HG03520 (cell line): ENCODE measurements at regions not wholly inside any gene's neighbourhood (a gene's known extent, or its start where the extent isn't known, plus 50 kb on each side); places are given as distances from the start of the nearest gene placed in this dataset.
A peak's percentile ranks its signal among the peaks of the same experiment; 100 is the strongest.

ENCODE experiments used
- ATAC-seq: cut with Tn5 transposase; IDR thresholded peaks from one replicate; pipeline ENCODE4 v1.9.1; 2021; ENCODE audit warnings: mild to moderate bottlenecking, moderate library complexity; ENCODE audit not compliant: unreplicated experiment

DNA sequence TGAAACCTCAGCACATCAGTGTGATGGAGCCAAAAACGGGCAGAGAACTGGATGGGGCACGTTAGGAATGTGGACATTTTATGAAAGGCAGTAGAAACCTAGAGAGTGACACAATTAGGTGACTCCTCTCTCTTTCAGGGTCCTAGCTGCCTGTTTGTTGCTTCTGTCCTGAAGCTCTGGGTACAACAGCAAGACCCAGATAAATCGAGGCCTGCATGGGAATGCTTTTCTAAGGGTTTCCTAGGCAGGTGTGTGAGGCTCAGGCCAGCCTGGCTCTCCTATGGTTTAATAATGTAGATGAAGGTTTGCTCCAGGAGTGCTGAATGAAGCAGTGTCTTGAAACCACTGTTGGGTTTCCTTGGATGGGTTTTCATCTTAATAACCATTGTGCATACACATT, 517.1 kb upstream of the RAB6C start:
- no peak for ATAC-seq

DNA sequence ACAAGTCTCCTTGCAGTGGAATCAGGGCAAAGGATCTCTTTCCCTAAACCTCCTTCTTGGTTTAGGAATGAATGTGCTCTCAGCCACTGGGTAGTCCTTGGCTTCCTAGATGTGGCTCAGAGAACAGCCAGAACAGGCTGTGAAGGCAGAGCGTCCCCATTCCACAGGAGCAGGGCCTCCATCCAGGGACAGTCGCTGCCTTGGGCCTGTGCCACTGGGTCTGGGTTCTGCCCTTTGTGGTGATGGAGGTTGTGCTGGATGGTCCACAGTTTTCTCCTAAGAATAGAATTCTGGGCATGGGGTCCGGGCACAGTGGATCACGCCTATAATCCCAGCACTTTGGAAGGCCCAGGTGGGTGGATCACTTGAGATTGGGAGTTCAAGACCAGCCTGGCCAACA, 516.5 kb upstream of the RAB6C start:
- no peak for ATAC-seq

DNA sequence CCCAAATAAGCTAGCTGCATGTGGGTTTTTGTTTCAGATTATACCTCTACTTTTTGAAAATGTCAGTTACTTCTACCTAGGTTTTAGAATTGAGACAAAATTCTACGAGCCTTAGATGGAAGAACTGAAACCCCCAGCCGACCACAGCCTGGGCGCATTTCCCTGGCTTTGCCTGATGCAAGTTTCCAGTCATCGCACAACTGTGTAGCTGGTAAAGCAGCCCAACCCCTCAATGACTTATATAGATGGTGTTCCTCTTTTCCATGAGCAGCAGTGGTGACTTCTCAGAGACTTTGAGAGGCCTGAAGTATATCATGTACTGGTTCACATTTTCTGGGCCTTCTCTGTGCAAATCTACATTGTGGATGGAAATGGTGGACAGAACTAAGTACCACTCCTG, 515.4 kb upstream of the RAB6C start:
- no peak for ATAC-seq

DNA sequence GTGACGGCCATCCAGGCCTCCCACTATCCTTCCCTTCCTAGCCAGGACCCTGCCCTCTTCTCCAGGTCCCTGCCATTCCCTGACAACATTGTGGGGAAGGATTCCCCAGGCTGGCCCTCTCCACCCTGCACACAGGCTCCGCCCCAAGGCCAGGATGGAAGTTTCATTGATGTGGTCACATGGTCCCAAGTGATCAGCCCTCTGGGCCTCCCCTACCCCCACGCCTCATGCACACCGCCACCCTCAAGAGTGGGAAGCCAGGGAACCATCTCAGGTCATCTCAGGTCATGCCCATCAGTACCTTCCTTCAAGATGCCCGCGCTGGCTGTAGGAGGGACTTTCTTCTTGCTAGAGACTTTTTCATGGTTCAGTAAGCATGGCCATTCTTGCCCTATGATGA, 514.8 kb upstream of the RAB6C start:
- no peak for ATAC-seq

DNA sequence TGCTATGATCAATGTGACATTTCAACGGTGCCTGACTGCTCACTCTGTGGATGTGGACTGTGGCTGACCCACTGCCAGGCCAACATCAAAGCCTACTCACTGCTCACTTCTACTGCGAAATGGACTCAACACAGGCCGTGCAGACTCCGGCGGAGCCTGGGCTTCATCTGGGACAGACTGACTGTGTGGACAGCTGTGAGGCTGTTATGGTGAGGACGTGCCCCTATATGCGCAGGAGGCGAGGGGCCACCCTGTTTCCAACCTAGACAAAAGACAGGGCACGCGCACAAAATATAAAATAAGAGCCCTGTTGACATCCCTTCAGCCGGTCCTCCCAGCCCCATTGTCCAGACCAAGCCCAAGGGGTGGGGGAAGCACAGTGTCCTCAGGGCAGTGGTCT, 514.4 kb upstream of the RAB6C start:
- ATAC-seq, result no peak

DNA sequence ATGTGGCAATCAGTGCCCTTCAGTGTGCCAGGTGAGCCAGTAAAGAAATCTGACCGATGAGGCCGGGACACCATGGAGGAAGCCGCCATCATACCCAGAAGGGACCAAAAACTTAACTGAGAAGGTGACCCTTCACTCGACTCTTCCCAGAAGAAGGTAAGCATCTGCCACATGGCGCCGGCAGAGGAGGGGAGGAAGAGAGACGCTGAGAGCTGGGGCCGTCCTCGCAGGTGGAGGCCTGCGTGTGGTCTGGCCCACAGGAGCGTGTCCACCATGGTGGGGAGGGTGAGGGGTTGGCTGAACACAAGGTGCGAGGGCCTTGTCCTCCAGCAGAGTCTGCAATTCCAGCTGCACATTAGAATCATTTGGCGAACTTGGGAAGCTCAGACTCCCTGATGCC, 513.1 kb upstream of the RAB6C start:
- no peak for ATAC-seq

DNA sequence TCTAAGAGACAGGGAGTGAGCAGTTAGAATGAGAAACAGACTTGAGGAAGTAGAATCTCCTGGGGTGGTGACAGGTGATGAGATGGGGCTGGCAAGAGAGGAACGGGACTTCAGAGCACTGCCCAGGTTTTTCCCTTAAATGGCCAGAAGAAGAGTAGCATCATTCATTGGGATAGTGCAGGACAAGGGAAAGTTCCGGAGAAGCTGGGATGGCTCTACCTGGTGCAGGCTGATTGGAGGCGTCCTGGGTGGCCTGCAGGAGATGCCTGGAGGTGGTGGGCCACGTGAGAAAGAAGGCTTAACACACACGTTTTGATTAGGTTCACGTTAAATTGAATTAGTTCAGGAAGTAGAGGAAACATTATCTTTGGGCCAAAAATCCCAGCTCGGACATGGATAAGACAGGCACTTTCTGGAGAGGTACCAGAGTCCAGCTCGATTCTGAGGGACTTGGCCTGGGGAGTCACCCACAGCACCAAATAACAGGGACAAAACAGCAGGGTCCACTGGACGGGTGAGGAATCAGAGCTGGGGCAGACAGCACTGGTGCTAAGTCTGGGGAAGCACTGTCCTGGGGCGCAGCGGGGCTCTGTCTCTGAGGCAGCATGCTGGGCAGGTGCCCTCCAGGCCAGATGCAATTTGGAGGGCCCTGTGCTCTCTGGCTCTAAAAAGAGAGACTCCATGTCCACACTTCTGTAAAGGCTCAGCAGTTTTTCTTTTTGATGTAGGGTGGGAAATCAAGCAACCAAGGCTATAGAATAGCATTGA, 512.3 kb upstream of the RAB6C start:
- ATAC-seq, result no peak

DNA sequence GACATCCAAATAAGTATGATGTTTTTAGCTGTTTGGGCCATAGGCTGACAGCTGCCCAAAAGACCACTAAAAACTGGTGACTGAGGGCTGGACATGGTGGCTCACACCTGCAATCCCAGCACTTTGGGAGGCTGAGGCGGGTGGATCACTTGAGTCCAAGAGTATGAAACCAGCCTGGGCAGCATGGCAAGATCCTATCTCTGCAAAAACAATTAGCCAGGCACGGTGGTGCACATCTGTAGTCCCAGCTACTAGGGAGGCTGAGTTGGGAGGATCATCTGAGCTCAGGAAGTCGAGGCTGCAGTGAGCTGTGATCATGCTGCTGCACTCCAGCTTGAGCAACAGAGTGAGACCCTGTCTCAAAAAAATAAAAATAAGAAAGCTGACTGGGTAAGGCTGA, 511.5 kb upstream of the RAB6C start:
- ATAC-seq, result no peak

DNA sequence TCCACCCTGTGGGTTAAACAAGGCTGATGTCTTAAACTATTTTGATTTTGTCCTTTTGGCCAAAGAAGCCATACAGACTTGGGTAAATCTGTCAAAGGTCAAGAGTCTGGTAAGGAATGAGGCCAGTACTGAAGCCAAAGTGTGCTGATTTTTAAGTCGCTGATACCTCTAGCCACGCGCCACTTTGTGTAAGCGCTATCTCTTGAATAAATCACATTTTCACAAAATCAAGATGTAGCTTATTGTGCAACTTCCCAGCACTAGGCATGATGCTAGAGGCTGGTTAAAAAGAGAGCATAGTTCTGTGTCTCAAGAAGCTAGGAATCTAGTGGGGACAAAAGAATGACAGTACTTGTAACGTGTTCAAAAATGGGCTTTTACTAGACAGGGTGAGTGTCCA, 510.6 kb upstream of the RAB6C start:
- no peak for ATAC-seq

DNA sequence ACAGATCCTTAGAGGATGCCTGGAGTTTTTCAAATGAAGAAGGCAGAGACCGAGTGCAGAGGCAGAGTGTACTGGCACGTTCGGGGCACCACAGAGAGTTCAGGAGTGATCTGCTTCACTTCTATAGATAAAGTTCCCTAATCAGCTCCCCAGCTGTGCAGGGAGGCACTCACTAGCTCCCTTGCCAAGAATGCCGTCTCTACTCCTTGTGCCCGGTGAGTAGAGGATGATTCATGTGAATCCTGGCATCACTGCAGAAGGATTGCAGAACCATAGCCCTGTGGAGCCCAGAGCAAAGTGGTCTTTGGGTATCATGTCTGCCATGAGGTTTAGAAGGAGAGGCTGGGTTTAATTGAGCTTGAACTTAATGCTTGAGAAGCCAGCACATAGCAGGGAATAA, 510.1 kb upstream of the RAB6C start:
- no peak for ATAC-seq

DNA sequence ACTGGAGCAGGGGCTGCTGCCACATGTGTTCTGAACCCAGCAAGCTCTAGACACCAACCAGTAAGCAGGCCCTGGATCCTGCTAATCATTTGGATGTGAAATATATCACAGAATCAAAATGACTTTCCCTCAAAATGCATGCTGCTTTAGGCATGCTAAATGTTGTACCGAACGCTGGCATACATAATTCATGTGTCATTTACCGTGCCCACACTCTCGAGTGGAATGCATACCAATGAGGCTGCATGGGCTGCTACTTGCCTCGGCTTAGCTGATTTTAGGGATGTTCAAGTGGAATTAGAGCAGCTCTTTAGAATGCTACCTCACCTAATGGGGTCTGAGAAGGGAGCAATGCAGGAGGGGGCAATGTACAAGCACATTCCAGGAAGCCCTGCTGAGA, 509.6 kb upstream of the RAB6C start:
- ATAC-seq, result no peak

DNA sequence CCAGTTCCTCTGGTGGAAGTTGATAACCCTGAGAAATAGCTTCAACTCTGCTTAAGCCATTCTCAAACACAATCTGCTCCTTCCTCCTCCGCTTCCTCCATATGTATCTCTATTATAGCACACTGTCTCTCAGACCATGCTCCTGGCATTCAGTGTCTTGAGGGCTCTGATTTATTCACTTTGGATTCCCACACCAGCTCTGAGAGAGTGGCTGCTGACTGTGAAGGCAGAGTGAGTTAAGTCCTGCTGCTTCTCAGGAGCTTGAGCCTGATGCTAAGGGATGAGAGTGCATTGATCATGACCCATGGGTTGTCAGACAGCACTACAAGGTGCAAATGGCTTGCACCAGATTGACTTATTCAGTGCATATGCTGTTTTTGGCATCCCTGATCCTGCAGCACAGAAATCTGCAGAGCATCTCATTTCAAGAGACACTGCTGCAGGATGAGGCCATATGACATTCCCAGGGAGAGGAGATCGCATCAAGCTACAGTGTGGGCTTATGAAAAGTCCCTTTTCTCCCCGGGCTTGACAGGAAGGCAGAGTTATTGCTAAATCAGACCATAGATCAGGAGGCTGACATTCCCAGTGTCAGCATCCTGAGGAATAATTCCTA, 500.5 kb upstream of the RAB6C start:
- no peak for ATAC-seq

DNA sequence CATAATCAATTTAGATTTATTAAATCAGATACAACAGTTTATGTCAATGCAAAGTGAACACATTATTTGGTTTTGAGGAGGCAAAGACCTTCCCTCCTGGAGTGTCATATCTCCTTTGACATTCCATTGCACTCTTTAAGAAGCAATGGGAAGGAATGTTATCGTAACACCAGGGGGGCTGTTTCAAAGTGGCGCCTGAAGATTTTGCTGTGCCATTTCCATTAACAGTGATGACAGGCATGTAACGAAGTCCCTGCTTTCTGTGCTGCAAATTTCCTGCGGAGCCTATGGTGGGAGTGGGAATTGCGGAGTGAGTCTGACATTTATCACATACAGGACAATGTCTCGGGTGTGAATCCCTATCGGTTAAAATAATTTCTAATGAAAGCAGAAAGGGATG, 499.6 kb upstream of the RAB6C start:
- no peak for ATAC-seq

DNA sequence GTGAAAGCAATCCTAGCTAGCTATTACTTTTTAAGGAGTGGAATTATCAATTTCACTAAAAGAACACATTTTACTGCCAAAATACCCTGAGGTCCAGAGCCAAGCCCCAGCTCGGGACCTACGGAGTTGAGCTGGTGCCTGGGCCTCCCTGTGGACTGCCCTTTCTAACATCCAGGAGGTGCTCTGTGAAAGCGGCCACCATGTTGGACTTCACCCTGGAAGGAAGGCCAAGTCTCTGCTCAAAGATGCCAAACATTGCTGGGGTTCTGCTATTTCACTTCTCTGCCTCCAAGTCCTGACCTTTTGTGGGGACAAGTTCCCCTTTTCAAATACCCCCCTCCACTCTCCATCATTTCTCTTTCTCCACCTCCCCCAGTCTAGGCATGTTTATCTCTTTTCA, 498.7 kb upstream of the RAB6C start:
- no peak for ATAC-seq

DNA sequence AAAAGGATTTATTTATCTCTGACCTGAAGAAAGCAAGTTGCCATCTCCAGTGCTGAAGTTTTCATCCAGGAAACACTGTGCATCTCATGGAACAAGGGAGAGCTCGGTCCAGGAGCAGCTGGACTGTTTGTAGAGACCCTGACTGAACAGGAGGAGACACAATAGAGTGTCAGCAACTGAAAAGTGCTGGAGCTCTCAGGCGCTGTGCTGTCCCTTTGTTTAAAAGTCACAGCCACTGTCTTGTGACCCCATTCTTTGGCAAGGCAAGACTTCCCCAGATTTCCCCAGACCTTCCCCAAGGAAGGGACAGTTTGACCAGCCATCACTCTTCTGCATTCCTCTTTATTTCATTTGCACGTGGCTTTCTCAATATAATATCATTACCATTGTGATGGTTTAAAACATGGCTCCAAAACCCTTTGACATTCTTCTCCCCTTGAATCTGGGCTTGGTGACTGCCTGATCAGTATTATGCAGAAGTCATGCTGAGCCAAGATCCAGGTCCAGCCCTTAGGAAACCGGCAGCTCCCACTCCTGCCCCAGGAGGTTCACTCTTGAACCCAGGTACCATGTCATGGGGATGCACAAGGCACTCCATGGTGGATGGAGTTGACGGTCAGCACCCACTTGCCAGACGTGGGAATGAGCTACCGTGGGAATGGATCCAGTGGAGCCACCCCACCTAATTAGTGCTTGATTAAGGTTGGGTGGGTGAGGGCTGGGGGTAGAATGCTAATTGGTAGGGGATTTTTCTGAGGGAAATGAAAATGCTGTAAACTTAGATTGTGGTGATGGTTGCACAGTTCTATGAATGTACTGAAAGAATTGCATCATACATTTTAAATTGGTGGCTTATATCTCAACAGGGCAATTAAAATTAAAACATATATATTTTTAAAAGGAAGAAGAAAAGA, 497.9 kb upstream of the RAB6C start:
- no peak for ATAC-seq

DNA sequence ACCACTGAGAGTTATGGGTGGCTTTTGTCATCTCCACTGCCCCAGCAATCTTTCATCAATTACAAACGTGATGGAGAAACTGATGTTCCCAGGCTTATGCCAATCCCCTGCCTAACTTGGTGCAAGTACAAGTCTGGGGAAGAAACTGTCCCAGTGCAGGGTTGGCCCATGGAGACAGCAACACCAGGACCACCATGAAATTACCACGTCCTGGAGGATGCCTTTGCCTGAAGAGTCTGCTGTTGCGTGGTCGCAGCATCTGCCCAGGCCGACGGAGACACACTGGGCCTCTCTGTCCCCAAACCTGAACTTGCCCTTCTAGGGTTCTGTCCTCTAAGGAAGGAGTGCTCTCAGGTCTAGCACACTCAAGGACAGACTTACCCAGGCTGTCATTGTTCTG, 496.8 kb upstream of the RAB6C start:
- no peak for ATAC-seq

DNA sequence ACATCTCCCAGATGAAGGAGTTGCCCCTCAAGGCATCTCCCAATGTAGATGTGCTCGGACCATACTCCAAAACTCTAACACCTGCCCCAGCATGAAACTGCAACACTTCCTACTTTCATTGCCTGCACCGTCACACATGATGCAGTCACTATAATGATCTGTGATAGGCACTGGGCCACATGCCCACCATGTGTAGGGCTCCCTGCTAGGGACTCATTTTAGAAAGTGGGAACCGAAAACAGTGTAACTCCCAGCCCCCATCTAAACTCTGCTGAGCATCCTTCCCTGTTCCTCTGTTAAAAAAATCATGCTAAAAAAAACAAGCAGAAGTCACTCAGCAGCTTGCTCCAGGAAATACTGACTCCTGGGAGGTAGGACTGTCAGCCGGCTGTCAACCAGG, 496.1 kb upstream of the RAB6C start:
- ATAC-seq, result peak; percentile 93

DNA sequence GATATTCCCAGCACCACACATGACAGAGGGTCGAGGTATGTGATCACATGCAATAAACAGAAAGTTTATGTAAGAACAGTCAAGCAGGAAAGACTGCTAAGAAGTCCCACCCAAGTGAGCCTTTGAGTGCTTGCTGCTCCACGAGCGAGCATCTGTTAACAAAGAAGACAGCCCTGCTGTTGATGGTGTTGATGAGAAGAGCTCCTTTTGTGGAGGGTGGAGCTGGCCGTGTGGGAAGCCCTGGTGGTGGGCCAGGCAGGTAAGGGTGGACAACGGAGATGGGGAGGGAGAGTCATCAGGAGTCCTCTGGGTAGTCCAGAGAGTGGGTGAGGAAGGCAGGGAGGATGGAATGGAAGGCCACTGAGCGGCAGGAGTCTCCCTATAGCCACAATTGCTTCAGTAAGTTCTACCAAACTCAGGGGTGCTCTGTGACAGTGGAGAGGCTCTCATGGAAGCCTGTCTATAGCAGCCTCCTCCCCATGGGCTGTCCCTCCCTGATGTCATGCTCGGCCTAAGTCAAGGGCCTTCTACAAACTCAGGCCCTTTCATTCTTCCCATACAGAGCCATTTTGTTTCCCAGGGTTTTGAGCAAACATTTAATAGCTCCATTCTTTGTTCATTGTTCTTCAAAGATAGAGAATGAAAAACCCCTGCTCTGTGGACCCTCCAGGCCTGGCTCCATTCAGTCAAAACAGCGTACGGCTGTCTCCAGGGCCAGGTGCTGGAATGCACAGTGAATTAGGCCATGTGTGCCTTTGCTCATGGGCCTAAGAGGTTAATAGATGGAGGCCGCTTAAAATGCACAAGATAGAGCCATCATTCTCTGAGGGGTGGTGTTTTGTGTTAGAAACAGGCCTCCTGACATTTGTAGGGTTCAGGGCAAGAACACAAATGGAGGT, 494.2 kb upstream of the RAB6C start:
- ATAC-seq, result no peak

DNA sequence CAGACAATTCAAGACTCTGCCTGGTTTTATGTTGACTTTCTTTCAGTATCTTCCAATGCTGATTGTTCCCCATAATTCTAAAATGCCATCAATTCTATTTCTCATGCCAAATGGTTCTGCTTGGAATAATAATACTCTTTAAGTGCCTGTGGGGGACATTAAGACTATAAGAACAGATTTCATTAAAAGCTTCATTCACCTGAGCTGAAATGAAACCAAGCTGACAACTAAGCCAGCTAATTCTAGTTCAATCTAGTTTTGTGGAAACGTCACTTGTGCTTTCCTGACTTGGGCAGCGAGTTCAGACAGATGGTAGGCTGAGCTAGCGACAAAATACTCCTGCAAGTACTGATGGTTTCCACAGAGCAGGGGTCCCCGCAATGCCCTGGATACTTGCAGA, 491.1 kb upstream of the RAB6C start:
- ATAC-seq, result no peak

DNA sequence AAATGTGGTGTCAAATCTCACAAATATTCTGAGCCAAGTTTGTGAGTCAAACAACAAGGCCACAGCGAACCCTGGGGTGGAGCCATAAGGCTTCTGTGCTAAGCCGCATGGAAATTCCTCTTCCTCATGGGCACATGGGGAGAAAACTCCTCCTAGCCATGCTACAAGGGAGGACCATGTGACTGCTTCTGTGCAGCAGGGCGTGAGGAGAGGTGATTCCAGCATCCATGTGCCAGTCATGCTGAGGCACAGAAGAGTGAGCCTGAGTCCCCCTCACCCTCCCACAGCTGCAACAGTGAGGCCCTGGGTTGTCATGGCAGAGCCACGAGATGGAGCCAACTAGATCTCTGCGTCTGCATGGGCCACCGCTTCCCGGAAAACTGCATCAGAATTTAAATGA, 488.8 kb upstream of the RAB6C start:
- no peak for ATAC-seq

DNA sequence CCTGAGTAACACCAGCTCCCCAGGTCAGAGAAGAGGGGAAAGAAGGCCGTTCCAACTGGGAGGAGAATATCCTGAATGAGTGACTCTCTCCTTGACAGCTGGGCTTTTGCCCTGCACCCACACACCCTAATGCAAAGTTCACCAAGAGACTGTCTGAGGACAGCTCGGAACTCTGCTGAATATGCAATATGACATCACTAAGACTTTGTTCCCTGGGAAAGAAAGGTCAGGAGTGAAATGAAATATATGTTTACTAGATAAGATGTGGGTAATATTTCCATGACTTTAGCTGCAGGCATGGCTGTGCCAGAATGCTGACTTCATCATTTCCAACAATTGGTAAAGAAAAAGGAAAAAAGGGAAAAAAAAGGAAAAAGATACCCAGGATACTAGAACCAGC, 488.2 kb upstream of the RAB6C start:
- ATAC-seq, result no peak
